SK-MEL-5 (cell line): ENCODE measurements at regions not wholly inside any gene's neighbourhood (a gene's known extent, or its start where the extent isn't known, plus 50 kb on each side); places are given as distances from the start of the nearest gene placed in this dataset.

ENCODE experiments used
- DNase-seq: peaks from one replicate; pipeline ENCODE4 v3.0.0-alpha.2; 2016; ENCODE audit warnings: low read depth, low spot score
- in situ Hi-C: cut with HindIII; loops from 2 replicates; pipeline ENCODE4 v1.10.0; 2016; ENCODE audit warnings: low sequenced_read_pairs, high pct_unique_total_duplicates, low pct_unique_long_range_greater_than_20kb

- in situ Hi-C loops, result no loop called here
- no peak for DNase-seq
Measured at GRCh38 chr18:43213816-43214215, 63.5 kb downstream of the SYT4 start.

GRCh38 chr18:43211059-43211458 lies 66.2 kb downstream of the SYT4 start:
- DNase-seq, result no peak

DNA sequence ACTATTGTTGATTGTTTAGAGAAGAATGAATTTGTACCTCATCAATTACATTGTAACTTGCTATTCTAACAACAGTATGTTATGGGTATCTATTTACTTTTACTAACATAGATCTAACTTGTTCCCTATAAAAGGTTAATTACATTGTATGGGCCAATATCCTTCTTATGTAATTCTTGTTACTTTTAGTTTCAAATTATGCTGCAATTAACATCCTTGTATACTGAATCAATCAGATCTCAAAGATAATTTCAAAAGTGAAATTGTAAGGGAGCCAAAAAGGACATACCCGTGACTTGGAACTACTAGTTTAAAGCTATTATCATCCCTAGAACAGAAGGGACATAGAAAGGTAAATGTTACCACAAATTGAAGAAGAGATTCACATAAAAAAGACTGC lies 79.9 kb upstream of the RIT2 start:
- DNase-seq, result no peak
- in situ Hi-C loops, result no loop called here

More at GRCh38 chr18:43211059-43211458, 66.2 kb downstream of the SYT4 start:
- in situ Hi-C loops, result no loop called here

GRCh38 chr18:43193336-43193735 lies 77.9 kb upstream of the RIT2 start:
- no peak for DNase-seq
- in situ Hi-C loops, result no loop called here

GRCh38 chr18:43192408-43192807 lies 76.9 kb upstream of the RIT2 start:
- DNase-seq, result no peak

DNA sequence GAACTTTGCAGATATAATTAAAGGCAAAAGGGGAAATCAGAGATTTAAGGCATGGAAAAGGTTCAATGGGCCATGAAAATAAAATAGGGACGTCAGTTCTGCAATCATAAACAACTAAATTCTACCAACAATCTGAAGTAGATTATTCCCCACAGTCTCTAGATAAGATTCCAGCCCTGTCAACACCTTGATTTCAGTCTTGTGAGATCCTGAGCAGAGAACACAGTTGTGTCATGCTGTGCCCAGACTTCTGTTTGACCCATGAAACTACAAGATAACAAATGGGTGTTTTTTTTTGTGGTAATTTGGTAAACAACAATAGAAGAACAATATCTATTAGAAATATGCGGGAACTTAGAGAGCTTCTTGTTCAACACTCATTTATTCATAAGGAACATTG lies 66.2 kb upstream of the RIT2 start:
- DNase-seq, result no peak
- in situ Hi-C loops, result no loop called here

More at GRCh38 chr18:43192408-43192807, 76.9 kb upstream of the RIT2 start:
- in situ Hi-C loops, result no loop called here

DNA sequence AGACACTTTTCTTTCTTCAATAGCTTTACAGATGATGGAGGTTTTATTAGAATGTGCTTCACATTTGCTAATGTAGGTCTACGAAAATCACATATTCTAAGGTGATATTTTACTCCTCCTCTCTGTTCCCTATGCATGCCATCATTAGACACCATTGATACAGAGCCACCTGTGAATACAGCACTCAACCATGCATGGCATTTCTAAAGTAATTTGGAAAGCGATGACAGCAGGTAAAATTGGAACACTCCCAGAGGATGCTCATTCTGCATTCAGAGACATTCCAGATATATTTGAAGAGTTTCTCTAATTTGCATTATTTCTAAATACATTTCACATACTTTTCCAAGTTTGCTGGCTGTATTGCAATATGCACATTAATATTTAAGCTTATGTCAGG lies 65.3 kb upstream of the RIT2 start:
- no peak for DNase-seq
- in situ Hi-C loops, result no loop called here

- no peak for DNase-seq
- in situ Hi-C loops, result no loop called here
Measured at GRCh38 chr18:43175257-43175656, 59.8 kb upstream of the RIT2 start.

GRCh38 chr18:43170586-43170985 lies 55.1 kb upstream of the RIT2 start:
- in situ Hi-C loops, result no loop called here
- DNase-seq, result peak; percentile 28
